ENCODE measurements at regions not wholly inside any gene's neighbourhood (a gene's known extent, or its start where the extent isn't known, plus 50 kb on each side); places are given as distances from the start of the nearest gene placed in this dataset.

- Histone ChIP-seq H3K9me2 (ENCODE audit: low read depth, low read length) (no peaks in the 10 kb centered on the region), H3K4me3 (ENCODE audit: low read depth, low read length, poor library complexity, severe bottlenecking) (no peak overlapping the region), H3K27ac (ENCODE audit: low read depth, low read length, poor library complexity, severe bottlenecking) (no peak overlapping the region), H4K20me1 (ENCODE audit: insufficient read depth, low read length) (no peaks in the 10 kb centered on the region), H3K9me3 (ENCODE audit: low read length) (no peaks in the 10 kb centered on the region), H3K27me3 (ENCODE audit: insufficient read depth, low read length) (no peaks in the 10 kb centered on the region), H3K4me1 (ENCODE audit: insufficient read depth, low read length, severe bottlenecking) (no peaks in the 10 kb centered on the region), H3K36me3 (ENCODE audit: insufficient read depth, low read length) (no peaks in the 10 kb centered on the region), H3K4me2 (ENCODE audit: low read length) (no peak overlapping the region), H3F3A (ENCODE audit: insufficient read depth, low read length) (no peaks in the 10 kb centered on the region), H2AFZ (ENCODE audit: low read length) (no peak overlapping the region), H3K9ac (ENCODE audit: low read length) (no peak overlapping the region), H3K79me2 (ENCODE audit: insufficient read depth, low read length) (no peaks in the 10 kb centered on the region)
- TF ChIP-seq EZH2 (IDR thresholded peaks at IDR 0.05; ENCODE audit: borderline replicate concordance, low read length) (no peak), CTCF (IDR thresholded peaks at IDR 0.05; ENCODE audit: low read length) (no peak)
Observed at GRCh38 chr4:32342054-32342453, 1621.9 kb downstream of the PCDH7 start.

- no peak overlapping the region for H3K27ac ChIP-seq (ENCODE audit: low read depth, low read length, poor library complexity, severe bottlenecking)
- H3K4me1 ChIP-seq (ENCODE audit: insufficient read depth, low read length, severe bottlenecking), result no peaks in the 10 kb centered on the region
- no peaks in the 10 kb centered on the region for H3K79me2 ChIP-seq (ENCODE audit: insufficient read depth, low read length)
- TF ChIP-seq EZH2 (IDR thresholded peaks at IDR 0.05; ENCODE audit: borderline replicate concordance, low read length) (no peak), CTCF (IDR thresholded peaks at IDR 0.05; ENCODE audit: low read length) (no peak)
- no peaks in the 10 kb centered on the region for H3F3A ChIP-seq (ENCODE audit: insufficient read depth, low read length)
- no peak overlapping the region for H3K4me3 ChIP-seq (ENCODE audit: low read depth, low read length, poor library complexity, severe bottlenecking)
- no peak overlapping the region for H3K4me2 ChIP-seq (ENCODE audit: low read length)
- H3K9ac ChIP-seq (ENCODE audit: low read length), result no peak overlapping the region
- H3K27me3 ChIP-seq (ENCODE audit: insufficient read depth, low read length), result no peaks in the 10 kb centered on the region
- no peaks in the 10 kb centered on the region for H3K9me2 ChIP-seq (ENCODE audit: low read depth, low read length)
- H4K20me1 ChIP-seq (ENCODE audit: insufficient read depth, low read length), result no peaks in the 10 kb centered on the region
- no peaks in the 10 kb centered on the region for H3K36me3 ChIP-seq (ENCODE audit: insufficient read depth, low read length)
- no peaks in the 10 kb centered on the region for H3K9me3 ChIP-seq (ENCODE audit: low read length)
- no peak overlapping the region for H2AFZ ChIP-seq (ENCODE audit: low read length)
Observed at GRCh38 chr4:32349026-32349425, 1628.9 kb downstream of the PCDH7 start.

GRCh38 chr4:32374206-32374605 is 1654.0 kb downstream of the PCDH7 start:
- Histone ChIP-seq H4K20me1 (ENCODE audit: insufficient read depth, low read length) (no peaks in the 10 kb centered on the region), H3K9ac (ENCODE audit: low read length) (no peak overlapping the region), H3K36me3 (ENCODE audit: insufficient read depth, low read length) (no peaks in the 10 kb centered on the region), H3K4me3 (ENCODE audit: low read depth, low read length, poor library complexity, severe bottlenecking) (no peak overlapping the region), H3K9me2 (ENCODE audit: low read depth, low read length) (no peaks in the 10 kb centered on the region), H3K27ac (ENCODE audit: low read depth, low read length, poor library complexity, severe bottlenecking) (no peak overlapping the region), H3K4me2 (ENCODE audit: low read length) (no peak overlapping the region), H3K79me2 (ENCODE audit: insufficient read depth, low read length) (no peaks in the 10 kb centered on the region), H3K4me1 (ENCODE audit: insufficient read depth, low read length, severe bottlenecking) (no peaks in the 10 kb centered on the region), H3K27me3 (ENCODE audit: insufficient read depth, low read length) (no peaks in the 10 kb centered on the region), H3K9me3 (ENCODE audit: low read length) (no peaks in the 10 kb centered on the region), H3F3A (ENCODE audit: insufficient read depth, low read length) (no peaks in the 10 kb centered on the region), H2AFZ (ENCODE audit: low read length) (no peak overlapping the region)
- no peak for TF ChIP-seq EZH2 (IDR thresholded peaks at IDR 0.05; ENCODE audit: borderline replicate concordance, low read length)

GRCh38 chr4:32393806-32394205 is 1673.6 kb downstream of the PCDH7 start:
- Histone ChIP-seq H3K4me1 (ENCODE audit: insufficient read depth, low read length, severe bottlenecking) (no peaks in the 10 kb centered on the region), H4K20me1 (ENCODE audit: insufficient read depth, low read length) (no peaks in the 10 kb centered on the region), H3K9ac (ENCODE audit: low read length) (no peak overlapping the region), H3K79me2 (ENCODE audit: insufficient read depth, low read length) (no peaks in the 10 kb centered on the region), H2AFZ (ENCODE audit: low read length) (no peak overlapping the region), H3K9me2 (ENCODE audit: low read depth, low read length) (no peaks in the 10 kb centered on the region), H3K4me3 (ENCODE audit: low read depth, low read length, poor library complexity, severe bottlenecking) (no peak overlapping the region), H3K27ac (ENCODE audit: low read depth, low read length, poor library complexity, severe bottlenecking) (no peak overlapping the region), H3K27me3 (ENCODE audit: insufficient read depth, low read length) (no peaks in the 10 kb centered on the region), H3F3A (ENCODE audit: insufficient read depth, low read length) (no peaks in the 10 kb centered on the region), H3K9me3 (ENCODE audit: low read length) (no peaks in the 10 kb centered on the region), H3K36me3 (ENCODE audit: insufficient read depth, low read length) (no peaks in the 10 kb centered on the region), H3K4me2 (ENCODE audit: low read length) (no peak overlapping the region)
- TF ChIP-seq CTCF (IDR thresholded peaks at IDR 0.05; ENCODE audit: low read length), result no peak
- TF ChIP-seq EZH2 (IDR thresholded peaks at IDR 0.05; ENCODE audit: borderline replicate concordance, low read length), result no peak

All from OCI-LY1 (cell line).